Liver (tissue), 3 donors: ENCODE measurements at regions not wholly inside any gene's neighbourhood (a gene's known extent, or its start where the extent isn't known, plus 50 kb on each side); places are given as distances from the start of the nearest gene placed in this dataset.

Source experiments
- CTCF ChIP-seq: fragments of 150-350 bp; IDR thresholded peaks from 2 replicates; pipeline ENCODE4 v1.5.1; 2017; ENCODE audit warnings: improper control_type of control experiment, low read depth, low read length; ENCODE audit not compliant: missing input control
- GABPA ChIP-seq, 2 donors: IDR thresholded peaks in 1 of 2; conservative IDR thresholded peaks in 1 of 2; 2 replicates each; pipeline ENCODE4 v1.6.1; 2016; ENCODE audit warnings: antibody characterized with exemption in 2 of 2, mild to moderate bottlenecking in 1 of 2, moderate library complexity in 1 of 2
- HNF4A ChIP-seq, 2 donors: conservative IDR thresholded peaks; 2 replicates each; pipeline ENCODE4 v1.6.1; 2016; ENCODE audit warnings: antibody characterized with exemption in 2 of 2, mild to moderate bottlenecking in 2 of 2
- REST ChIP-seq: IDR thresholded peaks from 2 replicates; pipeline ENCODE4 v1.6.1; 2016; ENCODE audit warnings: antibody characterized with exemption, mild to moderate bottlenecking
- ZBTB33 ChIP-seq: IDR thresholded peaks from 2 replicates; pipeline ENCODE4 v1.6.1; 2016; ENCODE audit warnings: antibody characterized with exemption
- donor health status: healthy.
- donor health status: healthy.

- TF ChIP-seq CTCF (no peak), GABPA (IDR thresholded peaks at IDR 0.05 in 1 of 2, conservative IDR thresholded peaks at IDR 0.05 in 1 of 2) (no peak), HNF4A (conservative IDR thresholded peaks at IDR 0.05) (no peak), REST (no peak), ZBTB33 (no peak)
Observed at GRCh38 chr10:57830877-57831560, 436.7 kb downstream of the IPMK start.
